Fibroblast of villous mesenchyme (primary cell): ENCODE measurements at regions not wholly inside any gene's neighbourhood (a gene's known extent, or its start where the extent isn't known, plus 50 kb on each side); places are given as distances from the start of the nearest gene placed in this dataset.
"Not testable (repeated sequence)": the region's sequence is repeated elsewhere in the genome, so short reads cannot be mapped to it uniquely, and the experiment has no call there.

Experiments
- DNase-seq: peaks from one replicate; pipeline ENCODE4 v3.0.0-alpha.2; 2010; ENCODE audit warnings: low read depth
- H3K4me3 ChIP-seq: 2 replicates; pipeline ENCODE4 v1.5.1; 2011; ENCODE audit warnings: low read depth, mild to moderate bottlenecking, low read length
- CTCF ChIP-seq: IDR thresholded peaks from 2 replicates; pipeline ENCODE4 v1.5.1; 2012; ENCODE audit warnings: low read depth, mild to moderate bottlenecking, low read length; ENCODE audit not compliant: insufficient read depth

- DNase-seq, result no peak
- no peak for TF ChIP-seq CTCF
Measured at GRCh38 chr6:98366371-98366770, 468.0 kb upstream of the POU3F2 start.

GRCh38 chr6:98380589-98380988 is 453.8 kb upstream of the POU3F2 start:
- DNase-seq, result no peak
- H3K4me3 ChIP-seq, result no peak overlapping the region
- no peak for TF ChIP-seq CTCF

More at GRCh38 chr6:98366371-98366770, 468.0 kb upstream of the POU3F2 start:
- no peak overlapping the region for H3K4me3 ChIP-seq

GRCh38 chr6:98382246-98382645 is 452.1 kb upstream of the POU3F2 start:
- DNase-seq, result no peak
- no peak for TF ChIP-seq CTCF

GRCh38 chr6:98384334-98384733 is 450.0 kb upstream of the POU3F2 start:
- H3K4me3 ChIP-seq, result no peak overlapping the region
- no peak for TF ChIP-seq CTCF
- no peak for DNase-seq

More at GRCh38 chr6:98382246-98382645, 452.1 kb upstream of the POU3F2 start:
- no peak overlapping the region for H3K4me3 ChIP-seq

GRCh38 chr6:98384801-98385200 is 449.6 kb upstream of the POU3F2 start:
- TF ChIP-seq CTCF, result no peak
- no peak overlapping the region for H3K4me3 ChIP-seq
- DNase-seq, result no peak

GRCh38 chr6:98395610-98396166 is 438.7 kb upstream of the POU3F2 start:
- DNase-seq, result no peak
- TF ChIP-seq CTCF, result no peak
- H3K4me3 ChIP-seq, result no peak overlapping the region

- no peak for DNase-seq
- TF ChIP-seq CTCF, result no peak
- H3K4me3 ChIP-seq, result no peak overlapping the region
Measured at GRCh38 chr6:98416027-98416426, 418.3 kb upstream of the POU3F2 start.

GRCh38 chr6:98416497-98417158 is 417.7 kb upstream of the POU3F2 start:
- not testable (repeated sequence) for DNase-seq

More at GRCh38 chr6:98416497-98417158, 417.7 kb upstream of the POU3F2 start:
- not testable (repeated sequence) for H3K4me3 ChIP-seq
